Umbilical cord (tissue), 1 donor: ENCODE measurements at regions not wholly inside any gene's neighbourhood (a gene's known extent, or its start where the extent isn't known, plus 50 kb on each side); places are given as distances from the start of the nearest gene placed in this dataset.

Experiments
- DNase-seq: peaks from one replicate; pipeline ENCODE4 v3.0.0-alpha.2; 2015; ENCODE audit warnings: low spot score

DNA sequence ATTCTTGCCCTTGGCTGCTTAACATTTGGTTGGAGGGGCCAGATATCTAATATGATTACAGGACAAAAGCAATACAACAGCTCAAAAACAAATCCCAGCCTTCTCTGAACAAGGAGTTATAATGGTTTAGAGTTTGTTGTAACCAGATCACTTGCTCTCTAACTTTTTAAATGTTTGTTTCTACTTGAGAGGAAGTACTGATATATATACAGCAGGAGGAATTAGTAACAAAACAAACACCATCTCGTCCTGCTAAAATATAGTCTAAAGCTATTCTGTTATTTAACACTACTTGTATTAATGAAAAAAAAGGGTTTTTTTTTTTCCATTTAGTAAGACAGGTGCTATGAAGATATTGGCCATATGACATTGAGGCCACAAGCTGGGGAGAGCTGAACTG, 60.9 kb upstream of the TMEM17 start:
- DNase-seq = no peak

- DNase-seq = no peak
These were observed 59.4 kb upstream of the TMEM17 start for GRCh38 chr2:62565309-62565908.

DNA sequence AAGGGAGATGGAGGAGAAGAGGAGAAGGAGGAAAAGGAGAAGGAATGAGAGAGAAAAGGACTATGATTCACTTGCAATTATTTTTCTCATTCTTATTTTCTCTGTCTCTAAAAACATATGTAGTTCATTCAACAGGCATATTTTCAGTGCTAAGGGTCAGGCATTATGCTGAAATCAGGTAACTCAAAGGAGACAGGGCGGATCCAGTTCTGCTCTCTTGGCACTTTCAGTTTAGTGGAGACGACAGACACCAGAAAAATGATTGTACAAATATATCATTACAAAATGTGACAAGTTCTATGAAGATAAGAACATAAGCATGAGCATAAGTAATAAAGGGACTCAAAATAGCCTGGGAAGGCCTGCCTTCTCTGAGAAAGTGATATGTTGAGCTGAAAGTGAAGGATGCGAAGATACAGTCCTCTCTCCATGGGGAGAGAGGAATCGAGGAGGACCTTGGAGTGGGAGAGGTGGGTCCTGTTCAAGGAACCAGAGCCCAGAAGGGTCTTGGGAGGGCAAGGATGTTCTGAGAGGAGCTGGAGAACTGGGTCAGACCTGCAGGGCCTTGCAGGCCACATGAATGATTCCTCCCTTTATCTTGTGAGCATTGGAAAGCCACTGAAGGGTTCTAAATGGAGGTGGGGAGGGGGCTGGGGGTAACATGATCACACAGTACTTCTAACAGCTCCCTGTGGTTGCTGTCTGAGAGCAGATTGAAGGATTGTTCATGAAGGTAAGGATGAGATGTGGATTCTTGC, 58.6 kb upstream of the TMEM17 start:
- no peak for DNase-seq

DNA sequence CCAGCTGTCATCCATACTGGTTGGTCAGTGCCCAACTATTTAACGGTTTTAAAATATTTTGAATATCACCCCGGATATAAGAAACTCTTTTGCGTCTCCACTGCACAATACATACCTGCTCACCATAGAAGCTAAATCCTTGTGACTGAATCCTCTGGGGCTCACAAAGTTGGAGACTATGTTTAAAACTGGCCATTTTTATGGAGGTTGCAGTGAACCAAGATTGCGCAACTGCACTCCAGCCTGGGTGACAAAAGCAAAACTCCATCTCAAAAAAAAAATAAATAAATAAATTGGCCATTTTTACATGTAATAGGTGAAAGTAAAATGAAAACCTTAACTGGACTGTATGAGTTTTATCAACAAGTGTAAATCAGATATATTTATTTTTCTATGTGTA, 55.6 kb upstream of the TMEM17 start:
- DNase-seq = no peak

DNA sequence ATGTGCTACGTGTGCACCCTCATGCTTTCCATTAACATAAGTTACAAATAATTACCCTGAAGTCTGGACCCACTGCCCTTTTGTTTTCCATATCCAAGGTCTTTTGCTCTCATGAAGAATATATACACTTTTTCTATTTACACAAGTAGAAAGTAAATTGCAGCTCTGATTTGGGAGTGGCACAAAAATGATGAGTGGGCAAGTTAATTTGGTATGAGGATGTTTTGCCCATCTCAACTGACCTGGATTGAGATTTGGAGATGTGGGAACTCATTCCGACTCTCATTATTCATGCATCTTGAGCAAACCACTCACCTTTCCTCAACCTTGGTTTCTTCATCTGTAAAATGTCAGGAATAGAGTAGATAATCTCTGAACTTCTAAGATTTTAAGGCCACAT, 53.6 kb upstream of the TMEM17 start:
- no peak for DNase-seq

DNA sequence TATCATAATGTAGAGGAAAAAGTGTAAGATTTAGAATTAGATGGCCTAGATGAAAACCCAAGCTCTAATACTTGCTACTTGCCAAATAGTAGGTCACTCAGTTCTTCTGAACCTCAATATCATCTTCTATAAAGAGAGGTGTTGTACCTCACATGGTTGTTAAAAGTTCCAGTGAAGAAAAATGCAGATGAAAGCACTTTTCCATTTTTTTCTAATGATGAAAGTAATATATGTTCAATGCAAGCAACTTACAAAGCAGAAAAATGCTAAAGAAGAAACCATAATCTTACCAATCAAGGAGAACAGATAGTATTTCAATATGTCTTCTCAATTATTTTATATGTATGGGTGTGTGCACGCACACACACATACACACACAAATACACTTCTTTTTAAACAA, 52.7 kb upstream of the TMEM17 start:
- DNase-seq = no peak

GRCh38 chr2:62556086-62556485, 50.1 kb upstream of the TMEM17 start:
- no peak for DNase-seq
